GM18868 (cell line): ENCODE measurements at regions not wholly inside any gene's neighbourhood (a gene's known extent, or its start where the extent isn't known, plus 50 kb on each side); places are given as distances from the start of the nearest gene placed in this dataset.
"Not testable (repeated sequence)": the region's sequence is repeated elsewhere in the genome, so short reads cannot be mapped to it uniquely, and the experiment has no call there.

ENCODE experiments used
- ATAC-seq: cut with Tn5 transposase; IDR thresholded peaks from one replicate; pipeline ENCODE4 v1.9.1; 2021; ENCODE audit warnings: mild to moderate bottlenecking, moderate library complexity; ENCODE audit not compliant: unreplicated experiment

- ATAC-seq = not testable (repeated sequence)
Measured at GRCh38 chr2:91422102-91422501, 2730.6 kb downstream of the RPIA start.

DNA sequence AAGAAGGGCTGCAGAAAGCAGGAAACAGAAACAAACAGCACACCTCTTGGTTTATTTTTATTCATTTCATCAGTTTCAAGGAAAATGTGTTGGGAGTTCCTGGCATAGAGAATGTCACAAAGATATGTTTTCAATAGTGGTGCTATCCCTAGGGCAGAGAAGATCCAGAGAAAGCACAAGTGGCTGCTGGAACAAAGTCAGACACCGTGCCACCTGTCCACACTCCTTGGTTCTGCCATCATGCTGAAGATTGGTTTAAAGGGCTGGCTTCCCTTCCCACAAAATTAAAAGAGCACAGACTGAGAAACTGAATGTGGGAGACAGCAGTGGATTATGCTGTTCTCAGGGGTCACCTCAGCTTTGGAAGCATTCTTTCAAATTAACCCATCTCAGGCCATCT is 2735.7 kb downstream of the RPIA start:
- ATAC-seq = not testable (repeated sequence)

GRCh38 chr2:91441932-91442245 is 2750.4 kb downstream of the RPIA start:
- not testable (repeated sequence) for ATAC-seq

DNA sequence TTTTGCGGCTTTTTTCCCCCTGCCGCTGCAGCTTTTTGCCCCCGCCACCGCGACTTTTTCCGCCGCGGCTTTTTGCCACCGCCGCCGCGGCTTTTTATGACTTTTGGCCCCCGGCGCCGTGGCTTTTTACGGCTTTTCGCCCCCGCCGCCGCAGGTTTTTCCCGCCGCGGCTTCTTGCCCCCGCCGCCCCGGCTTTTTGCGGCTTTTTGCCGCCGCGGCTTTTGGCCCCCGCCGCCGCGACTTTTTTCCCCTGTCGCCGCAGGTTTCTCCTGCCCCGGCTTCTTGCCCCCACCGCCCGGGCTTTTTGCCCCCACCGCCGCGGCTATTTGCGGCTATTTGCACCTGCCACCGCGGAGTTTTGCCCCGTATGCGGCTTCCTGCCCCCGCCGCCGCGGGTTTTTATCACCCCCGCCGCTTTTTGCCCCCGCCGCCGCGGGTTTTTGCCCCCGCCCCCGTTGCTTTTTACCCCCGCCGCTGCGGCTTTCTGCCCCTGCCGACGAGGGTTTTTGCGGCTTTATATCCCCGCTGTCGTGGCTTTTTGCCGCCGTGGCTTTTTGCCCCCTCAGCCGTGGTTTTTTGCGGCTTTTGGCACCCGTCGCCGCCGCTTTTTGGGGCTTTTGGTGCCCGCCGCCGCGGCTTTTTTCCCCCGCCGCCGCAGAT is 2750.9 kb downstream of the RPIA start:
- ATAC-seq = no peak

DNA sequence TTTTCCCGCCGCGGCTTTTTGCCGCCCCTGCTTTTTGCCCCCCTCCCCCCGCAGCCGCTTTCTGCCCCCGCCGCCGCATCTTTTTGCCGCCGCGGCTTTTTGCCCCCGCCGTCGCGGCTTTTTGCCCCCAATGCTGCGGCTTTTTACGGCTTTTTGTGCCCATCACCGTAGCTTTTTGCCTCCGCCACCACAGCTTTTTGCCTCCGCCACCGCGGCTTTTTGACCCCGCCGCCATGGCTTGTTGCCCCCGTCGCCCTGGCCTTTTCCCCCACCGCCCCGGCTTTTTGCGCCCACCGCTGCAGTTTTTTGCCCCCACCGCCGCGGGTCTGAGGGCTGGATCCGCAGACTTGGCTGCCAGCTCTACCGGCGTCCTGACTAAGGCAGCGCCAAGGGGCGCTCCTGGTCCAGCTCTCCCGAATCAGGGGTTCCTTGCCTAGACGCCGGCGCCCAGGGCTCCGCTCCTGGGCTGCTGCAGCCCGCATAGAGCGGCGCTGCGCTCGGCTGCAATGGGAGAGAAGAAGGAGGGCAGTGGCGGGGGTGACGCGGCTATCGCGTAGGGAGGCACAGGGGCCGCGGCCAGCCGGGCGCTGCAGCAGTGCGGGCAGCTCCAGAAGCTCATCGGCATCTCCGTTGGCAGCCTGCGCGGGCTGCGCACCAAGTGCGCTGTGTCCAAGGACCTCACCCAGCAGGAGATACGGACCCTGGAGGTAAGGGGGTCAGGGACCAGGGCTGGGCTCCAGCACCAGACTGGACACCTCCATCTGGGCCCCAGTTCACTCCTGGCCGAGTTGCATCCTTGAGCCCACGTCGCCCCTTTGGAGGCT is 2751.6 kb downstream of the RPIA start:
- not testable (repeated sequence) for ATAC-seq

- ATAC-seq = not testable (repeated sequence)
Measured at GRCh38 chr2:91443730-91444115, 2752.2 kb downstream of the RPIA start.

- ATAC-seq = not testable (repeated sequence)
Measured at GRCh38 chr2:91445705-91446104, 2754.2 kb downstream of the RPIA start.

DNA sequence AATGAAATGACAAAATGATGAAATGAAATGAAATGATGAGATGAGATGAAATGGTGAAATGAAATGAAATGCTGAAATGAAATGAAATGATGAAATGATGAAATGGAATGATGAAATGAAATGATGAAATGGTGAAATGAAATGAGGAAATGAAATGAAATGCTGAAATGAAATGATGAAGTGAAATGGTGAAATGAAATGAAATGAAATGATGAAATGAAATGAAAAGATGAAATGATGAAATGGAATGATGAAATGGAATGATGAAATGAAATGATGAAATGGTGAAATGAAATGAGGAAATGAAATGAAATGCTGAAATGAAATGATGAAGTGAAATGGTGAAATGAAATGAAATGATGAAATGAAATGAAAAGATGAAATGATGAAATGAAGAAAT is 2755.0 kb downstream of the RPIA start:
- ATAC-seq = not testable (repeated sequence)

- not testable (repeated sequence) for ATAC-seq
Measured at GRCh38 chr2:91446915-91447314, 2755.4 kb downstream of the RPIA start.

- ATAC-seq = not testable (repeated sequence)
Measured at GRCh38 chr2:91447508-91447907, 2756.0 kb downstream of the RPIA start.

- not testable (repeated sequence) for ATAC-seq
Measured at GRCh38 chr2:91462292-91462691, 2770.8 kb downstream of the RPIA start.

DNA sequence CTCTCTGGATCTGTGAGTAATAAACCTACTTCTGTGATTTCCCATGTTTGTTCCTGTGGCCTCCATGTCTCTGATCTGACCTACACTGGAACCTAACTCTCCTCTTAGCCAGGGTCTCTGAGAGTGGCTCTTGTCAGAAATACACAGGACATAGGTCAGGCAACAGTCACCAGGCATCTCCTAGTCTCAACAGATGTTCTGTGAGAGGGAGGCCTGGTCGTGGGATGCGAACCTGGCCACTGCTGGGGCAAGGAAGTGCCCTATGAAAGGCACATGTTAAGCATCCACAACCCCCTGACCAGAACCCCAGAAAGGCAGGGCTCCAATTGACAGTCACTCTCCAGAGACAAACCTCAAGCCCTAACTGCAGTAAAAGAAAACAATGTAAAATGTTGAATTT is 2771.5 kb downstream of the RPIA start:
- not testable (repeated sequence) for ATAC-seq

DNA sequence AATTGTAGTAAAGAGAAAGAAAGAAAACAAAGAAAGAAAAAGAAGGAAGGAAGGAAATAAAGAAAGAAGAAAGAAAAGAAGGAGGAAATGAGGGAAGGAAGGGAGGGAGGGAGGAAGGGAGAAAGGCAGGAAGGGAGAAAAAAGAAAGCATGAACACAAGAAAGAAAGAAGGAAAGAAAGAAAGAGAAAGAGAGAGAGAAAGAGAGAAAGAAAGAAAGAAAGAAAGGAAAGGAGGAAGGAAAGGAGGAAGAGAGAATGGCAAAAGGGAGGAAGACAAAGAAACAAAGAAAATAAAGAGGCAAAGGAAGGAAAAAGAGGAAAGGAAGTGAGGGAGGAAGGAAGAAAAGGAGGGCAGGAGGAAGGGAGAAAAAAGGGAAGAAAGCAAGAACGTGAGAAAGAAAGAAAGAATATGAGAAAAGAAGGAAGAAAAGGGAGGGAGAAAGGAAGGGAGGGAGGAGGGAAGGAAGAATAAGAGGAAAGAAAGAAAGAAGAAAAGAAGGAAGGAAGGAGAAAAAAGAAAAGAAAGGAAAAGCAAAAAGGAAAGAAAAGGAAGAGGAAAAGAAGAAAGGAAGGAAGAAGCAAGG is 2775.4 kb downstream of the RPIA start:
- ATAC-seq = not testable (repeated sequence)

- ATAC-seq = not testable (repeated sequence)
Measured at GRCh38 chr2:91476244-91476935, 2784.9 kb downstream of the RPIA start.

DNA sequence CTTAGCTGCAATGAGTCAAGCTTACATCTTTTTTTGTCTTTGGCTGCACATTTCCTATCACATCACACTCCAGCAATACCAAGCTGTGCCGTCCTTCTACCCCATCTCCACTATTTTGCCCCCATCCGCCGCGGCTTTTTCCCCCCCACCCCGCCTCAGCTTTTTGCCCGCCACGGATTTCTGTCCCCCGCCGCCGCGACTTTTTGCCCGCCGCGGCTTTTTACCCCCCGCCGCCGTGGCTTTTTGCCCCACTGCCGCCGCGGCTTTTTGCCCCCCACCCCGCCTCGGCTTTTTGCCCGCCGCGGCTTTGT is 2785.4 kb downstream of the RPIA start:
- ATAC-seq = not testable (repeated sequence)

- ATAC-seq = not testable (repeated sequence)
Measured at GRCh38 chr2:91477291-91477690, 2785.8 kb downstream of the RPIA start.

GRCh38 chr2:91477731-91478672 is 2786.5 kb downstream of the RPIA start:
- ATAC-seq = no peak

- ATAC-seq = not testable (repeated sequence)
Measured at GRCh38 chr2:91478851-91479718, 2787.6 kb downstream of the RPIA start.

GRCh38 chr2:91485226-91485625 is 2793.8 kb downstream of the RPIA start:
- not testable (repeated sequence) for ATAC-seq
